Cardiac muscle cell (in vitro differentiated cells and primary cell): ENCODE measurements at regions not wholly inside any gene's neighbourhood (a gene's known extent, or its start where the extent isn't known, plus 50 kb on each side); places are given as distances from the start of the nearest gene placed in this dataset.
A peak's percentile ranks its signal among the peaks of the same experiment; 100 is the strongest.

Experiments used
- DNase-seq, 2 donors: peaks; one replicate each; pipeline versions ENCODE4 v3.0.0 to v3.0.0-alpha.2; 2010 to 2017; ENCODE audit warnings: low read depth in 1 of 2, low spot score in 1 of 2
- H3K27ac ChIP-seq: fragments of 200-600 bp; sonication (generic); 2 replicates; pipeline ENCODE4 v1.5.1; 2016
- H3K27me3 ChIP-seq: fragments of 200-600 bp; sonication (generic); 2 replicates; pipeline ENCODE4 v1.6.0; 2016; ENCODE audit warnings: control low read depth
- H3K36me3 ChIP-seq: fragments of 200-600 bp; sonication (generic); 2 replicates; pipeline ENCODE4 v1.5.1; 2016; ENCODE audit warnings: control low read depth
- H3K4me1 ChIP-seq: fragments of 200-600 bp; sonication (generic); 2 replicates; pipeline ENCODE4 v1.8.1; 2017; ENCODE audit warnings: low read depth, mild to moderate bottlenecking, mixed run types
- H3K4me3 ChIP-seq: fragments of 200-600 bp; sonication (generic); 2 replicates; pipeline ENCODE4 v1.5.1; 2016; ENCODE audit warnings: mild to moderate bottlenecking
- H3K9me3 ChIP-seq: fragments of 200-600 bp; sonication (generic); 2 replicates; pipeline ENCODE4 v1.5.1; 2017; ENCODE audit warnings: low read depth, mild to moderate bottlenecking, control low read depth
- CTCF ChIP-seq: IDR thresholded peaks from 2 replicates; pipeline ENCODE4 v1.5.1; 2012; ENCODE audit warnings: low read depth, mild to moderate bottlenecking, low read length

GRCh38 chr15:69517052-69517451 is 64.4 kb downstream of the RPLP1 start:
- no peak overlapping the region for H3K27ac ChIP-seq
- H3K4me3 ChIP-seq = no peak overlapping the region
- no peak for TF ChIP-seq CTCF
- H3K9me3 ChIP-seq = no peaks in the 10 kb centered on the region
- H3K36me3 ChIP-seq = no peaks in the 10 kb centered on the region
- DNase-seq = no peak
- peaks cover 28% of the 10 kb centered on the region for H3K27me3 ChIP-seq
- H3K4me1 ChIP-seq = no peaks in the 10 kb centered on the region

GRCh38 chr15:69518806-69519205 is 66.2 kb downstream of the RPLP1 start:
- TF ChIP-seq CTCF = no peak
- Histone ChIP-seq H3K9me3 (no peaks in the 10 kb centered on the region), H3K4me1 (no peaks in the 10 kb centered on the region), H3K27me3 (peaks cover 30% of the 10 kb centered on the region), H3K36me3 (no peaks in the 10 kb centered on the region), H3K4me3 (no peak overlapping the region), H3K27ac (no peak overlapping the region)
- no peak for DNase-seq

- Histone ChIP-seq H3K4me1 (no peaks in the 10 kb centered on the region), H3K4me3 (no peak overlapping the region), H3K9me3 (no peaks in the 10 kb centered on the region), H3K27ac (no peak overlapping the region), H3K27me3 (peaks cover 30% of the 10 kb centered on the region), H3K36me3 (no peaks in the 10 kb centered on the region)
- no peak for TF ChIP-seq CTCF
- no peak for DNase-seq
Observed at GRCh38 chr15:69520067-69520466, 67.4 kb downstream of the RPLP1 start.

- Histone ChIP-seq H3K27me3 (peaks cover 35% of the 10 kb centered on the region), H3K36me3 (no peaks in the 10 kb centered on the region), H3K27ac (no peak overlapping the region), H3K4me1 (no peaks in the 10 kb centered on the region), H3K9me3 (no peaks in the 10 kb centered on the region), H3K4me3 (no peak overlapping the region)
- no peak for TF ChIP-seq CTCF
- no peak for DNase-seq
Observed at GRCh38 chr15:69522361-69522760, 69.7 kb downstream of the RPLP1 start.

GRCh38 chr15:69523010-69524001 is 70.7 kb downstream of the RPLP1 start:
- no peak overlapping the region for H3K27ac ChIP-seq

More at GRCh38 chr15:69523010-69524001, 70.7 kb downstream of the RPLP1 start:
- H3K9me3 ChIP-seq = no peaks in the 10 kb centered on the region
- TF ChIP-seq CTCF = peak; percentile 82
- peak; percentile 84 to 89 for DNase-seq
- H3K27me3 ChIP-seq = peaks cover 34% of the 10 kb centered on the region
- no peaks in the 10 kb centered on the region for H3K36me3 ChIP-seq
- H3K4me3 ChIP-seq = no peak overlapping the region
- no peaks in the 10 kb centered on the region for H3K4me1 ChIP-seq
